A172 (cell line): ENCODE measurements at regions not wholly inside any gene's neighbourhood (a gene's known extent, or its start where the extent isn't known, plus 50 kb on each side); places are given as distances from the start of the nearest gene placed in this dataset.
A peak's percentile ranks its signal among the peaks of the same experiment; 100 is the strongest.
"Not testable (repeated sequence)": the region's sequence is repeated elsewhere in the genome, so short reads cannot be mapped to it uniquely, and the experiment has no call there.

Experiments
- DNase-seq: peaks from one replicate; pipeline ENCODE4 v3.0.0-alpha.2; 2015; ENCODE audit warnings: low spot score

DNA sequence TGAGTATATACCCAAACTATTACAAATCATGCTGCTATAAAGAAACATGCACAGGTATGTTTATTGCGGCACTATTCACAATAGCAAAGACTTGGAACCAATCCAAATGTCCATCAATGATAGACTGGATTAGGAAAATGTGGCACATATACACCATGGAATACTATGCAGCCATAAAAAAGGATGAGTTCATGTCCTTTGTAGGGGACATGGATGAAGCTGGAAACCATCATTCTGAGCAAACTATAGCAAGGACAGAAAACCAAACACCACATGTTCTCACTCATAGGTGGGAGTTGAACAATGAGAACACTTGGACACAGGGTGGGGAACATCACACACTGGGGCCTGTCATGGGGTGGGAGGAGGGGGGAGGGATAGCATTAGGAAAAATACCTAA lies 672.7 kb upstream of the CTNND2 start:
- DNase-seq, result not testable (repeated sequence)

DNA sequence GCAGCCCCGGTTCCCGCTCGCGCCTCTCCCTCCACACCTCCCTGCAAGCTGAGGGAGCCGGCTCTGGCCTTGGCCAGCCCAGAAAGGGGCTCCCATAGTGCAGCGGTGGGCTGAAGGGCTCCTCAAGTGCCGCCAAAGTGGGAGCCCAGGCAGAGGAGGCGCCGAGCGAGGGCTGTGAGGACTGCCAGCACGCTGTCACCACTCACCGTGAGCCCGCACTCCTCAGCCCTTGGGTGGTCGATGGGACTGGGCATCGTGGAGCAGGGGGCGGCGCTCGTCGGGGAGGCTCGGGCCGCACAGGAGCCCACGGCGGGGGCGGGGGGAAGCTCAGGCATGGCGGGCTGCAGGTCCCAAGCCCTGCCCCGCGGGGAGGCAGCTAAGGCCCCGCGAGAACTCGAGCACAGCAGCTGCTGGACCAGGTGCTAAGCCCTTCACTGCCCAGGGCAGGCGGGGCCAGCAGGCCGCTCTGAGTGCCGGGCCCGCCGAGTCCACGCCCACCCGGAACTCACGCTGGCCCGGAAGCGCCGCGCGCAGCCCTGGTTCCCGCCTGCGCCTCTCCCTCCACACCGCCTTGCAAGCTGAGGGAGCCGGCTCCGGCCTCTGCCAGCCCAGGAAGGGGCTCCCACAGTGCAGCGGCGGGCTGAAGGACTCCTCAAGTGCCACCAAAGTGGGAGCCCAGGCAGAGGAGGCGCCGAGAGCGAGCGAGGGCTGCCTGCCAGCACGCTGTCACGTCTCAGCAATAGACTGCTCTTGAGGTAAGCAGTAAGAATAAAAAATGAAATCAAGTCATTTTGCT lies 670.2 kb upstream of the CTNND2 start:
- DNase-seq, result peak; percentile 11

DNA sequence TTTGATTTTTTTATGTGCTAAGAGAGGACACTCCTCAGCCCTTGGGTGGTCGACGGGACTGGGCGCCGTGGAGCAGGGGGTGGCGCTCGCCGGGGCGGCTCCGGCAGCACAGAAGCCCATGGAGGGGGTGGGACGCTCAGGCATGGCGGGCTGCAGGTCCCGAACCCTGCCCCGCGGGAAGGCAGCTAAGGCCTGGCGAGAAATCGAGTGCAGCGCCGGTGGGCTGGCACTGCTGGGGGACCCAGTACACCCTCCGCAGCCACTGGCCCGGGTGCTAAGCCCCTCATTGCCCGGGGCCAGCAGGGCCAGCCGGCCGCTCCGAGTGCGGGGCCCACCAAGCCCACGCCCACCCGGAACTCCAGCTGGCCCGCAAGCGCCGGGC lies 669.7 kb upstream of the CTNND2 start:
- DNase-seq, result not testable (repeated sequence)

DNA sequence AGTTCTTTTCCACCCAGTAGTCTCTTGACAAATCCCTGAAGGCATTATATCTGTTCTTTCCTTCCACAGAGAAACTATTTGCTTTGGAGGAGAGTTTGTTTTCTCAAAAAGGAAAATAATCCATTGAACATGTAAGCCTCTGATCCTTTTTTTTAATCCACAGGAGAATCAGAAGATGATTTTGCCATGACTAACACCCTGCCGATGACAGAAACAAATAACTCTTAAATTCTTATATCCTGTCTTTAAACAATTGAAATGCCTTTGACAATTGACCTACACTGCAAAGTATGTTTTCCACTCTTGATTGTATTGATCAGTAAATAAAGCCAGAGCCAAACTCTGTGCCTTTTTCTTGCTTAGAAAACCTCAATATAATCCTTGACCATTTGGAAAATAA lies 666.4 kb upstream of the CTNND2 start:
- no peak for DNase-seq

DNA sequence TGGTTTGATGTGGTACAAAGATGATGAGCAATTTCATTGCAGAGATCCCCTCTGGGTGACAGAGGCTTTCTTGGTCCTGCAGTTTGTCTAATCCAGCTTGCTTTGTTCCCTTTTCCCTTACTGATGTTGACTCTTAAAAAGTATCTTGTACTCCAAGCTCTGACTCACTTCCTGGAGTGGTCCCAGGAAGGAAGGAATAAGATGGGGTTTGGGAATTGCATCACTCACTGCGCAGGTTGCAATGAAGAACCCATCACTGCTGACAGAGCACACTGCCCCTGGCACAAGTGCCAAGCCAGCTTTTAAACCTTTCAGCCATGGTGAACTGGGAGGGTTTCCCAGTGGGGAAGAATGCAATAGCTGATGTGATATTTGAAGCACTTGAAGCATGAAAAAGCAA lies 662.2 kb upstream of the CTNND2 start:
- DNase-seq, result peak; percentile 43

DNA sequence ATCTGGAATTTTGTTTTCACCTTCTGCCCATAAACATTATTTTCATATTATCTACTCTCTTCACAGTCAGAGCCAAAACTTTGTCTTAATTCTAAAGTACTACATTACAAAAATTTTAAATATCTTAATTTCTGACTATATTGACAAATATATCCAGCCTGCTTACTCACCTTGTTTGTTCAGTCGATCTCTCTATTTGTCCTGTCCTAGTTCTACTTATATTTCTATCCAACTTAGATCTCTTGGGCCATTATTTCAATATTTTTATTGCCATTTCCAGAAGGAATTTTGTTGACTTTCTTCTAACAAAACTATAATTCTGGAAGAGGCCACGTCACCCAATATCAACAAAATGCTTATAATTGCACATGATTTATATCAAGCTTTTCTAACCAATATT lies 652.8 kb upstream of the CTNND2 start:
- DNase-seq, result no peak

DNA sequence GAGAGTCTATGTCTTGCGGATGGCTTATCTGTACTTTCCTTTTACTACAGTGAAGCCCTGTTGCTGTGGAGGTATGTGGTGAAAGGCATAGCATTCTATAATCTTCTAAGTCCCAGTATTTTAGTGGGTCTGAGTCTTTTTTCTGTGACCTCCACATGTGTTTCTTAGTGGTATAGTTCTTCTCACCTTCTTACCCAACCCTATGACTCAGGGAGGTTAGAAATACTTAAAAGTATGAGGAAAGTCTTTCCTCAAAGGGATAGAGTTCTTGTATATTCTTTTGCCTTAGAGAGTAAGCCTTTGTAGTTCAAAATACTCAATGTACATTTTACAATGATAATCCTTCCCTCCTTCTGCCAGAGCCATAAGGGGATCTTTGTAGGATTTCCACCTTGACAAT lies 621.9 kb upstream of the CTNND2 start:
- DNase-seq, result no peak

DNA sequence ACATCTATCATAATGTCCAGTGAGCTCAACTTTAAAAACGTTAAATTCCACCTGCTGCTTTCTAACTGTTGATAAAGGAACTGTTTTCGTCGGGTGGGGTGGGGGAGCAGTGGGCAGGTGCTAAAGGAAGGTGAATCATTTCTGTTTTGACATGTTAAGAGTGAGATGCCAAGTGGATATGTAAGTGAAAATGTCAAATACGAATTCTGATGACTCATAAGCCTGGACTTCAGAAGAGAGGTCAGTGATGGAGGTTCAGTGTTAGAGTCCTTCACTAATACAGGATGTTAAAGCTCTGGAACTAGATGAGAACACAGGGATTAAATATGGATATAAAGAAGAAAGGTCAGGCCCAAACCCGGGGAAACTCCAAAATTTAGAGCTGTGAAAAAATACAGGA lies 617.9 kb upstream of the CTNND2 start:
- DNase-seq, result peak; percentile 44

DNA sequence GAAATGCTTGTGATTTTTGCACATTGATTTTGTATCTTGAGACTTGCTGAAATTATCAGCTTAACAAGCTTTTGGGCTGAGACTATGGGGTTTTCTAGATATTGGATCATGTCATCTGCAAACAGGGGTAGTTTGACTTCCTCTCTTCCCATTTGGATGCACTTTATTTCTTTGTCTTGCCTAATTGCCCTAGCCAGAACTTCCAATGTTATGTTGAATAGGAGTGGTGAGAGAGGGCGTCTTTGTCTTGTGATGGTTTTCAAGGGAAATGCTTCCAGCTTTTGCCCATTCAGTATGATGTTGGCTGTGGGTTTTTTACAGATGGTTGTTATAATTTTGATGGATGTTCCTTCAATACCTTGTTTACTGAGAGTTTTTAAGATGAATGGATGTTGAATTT lies 600.7 kb upstream of the CTNND2 start:
- DNase-seq, result not testable (repeated sequence)

DNA sequence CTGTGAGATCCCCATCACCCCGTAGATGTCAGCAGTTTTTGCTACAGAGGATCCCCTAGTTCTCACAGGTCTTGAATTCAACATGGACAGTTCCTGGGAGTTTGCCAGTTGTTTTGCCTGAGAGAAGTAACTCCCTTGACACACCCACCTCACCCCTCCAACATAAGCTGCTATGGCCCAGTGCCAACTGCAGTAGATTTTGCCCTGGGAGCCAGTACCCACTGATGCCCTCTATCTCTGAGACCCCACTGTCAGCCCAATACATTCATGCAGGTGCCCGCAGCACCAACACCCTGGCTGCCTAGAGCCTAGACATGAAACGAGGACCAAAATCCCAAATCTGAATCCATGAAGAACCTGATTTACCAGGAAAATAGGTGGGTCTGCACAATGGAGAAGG lies 583.9 kb upstream of the CTNND2 start:
- DNase-seq, result no peak

DNA sequence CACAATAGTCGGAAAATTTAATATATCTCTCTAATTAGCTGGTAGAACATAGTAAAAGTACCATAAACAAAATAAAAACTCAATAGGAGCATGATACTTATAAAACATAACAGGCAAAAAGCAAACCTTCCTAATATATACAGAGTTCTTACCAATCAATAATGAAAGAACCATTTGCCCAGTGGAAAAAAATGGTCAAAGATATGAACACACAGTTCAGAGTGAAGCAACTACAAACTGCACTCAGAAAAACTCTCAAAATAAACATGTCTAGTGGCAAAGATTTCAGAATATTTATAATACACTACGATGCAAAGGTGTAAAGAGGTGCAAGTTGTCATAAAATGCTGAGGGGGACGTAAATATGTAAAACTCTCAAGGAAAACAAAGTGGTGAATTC lies 576.2 kb upstream of the CTNND2 start:
- no peak for DNase-seq

DNA sequence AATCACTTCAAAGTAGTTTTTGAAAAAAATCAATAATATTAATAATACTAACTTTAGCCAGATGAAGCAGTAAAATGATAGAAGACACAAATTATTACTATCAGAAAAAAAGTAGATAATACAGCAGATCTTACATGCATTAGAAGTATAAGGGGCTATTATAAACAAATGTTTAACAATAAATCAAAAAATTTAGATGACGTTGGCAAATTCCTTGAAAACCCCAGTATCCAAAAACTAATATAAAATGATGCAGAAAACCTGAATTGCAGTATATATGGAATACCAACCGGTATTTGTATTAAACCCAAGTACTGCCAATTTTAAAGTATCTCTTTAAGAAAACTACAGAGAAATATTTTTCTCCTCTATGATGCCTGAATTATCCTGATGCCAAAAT lies 573.3 kb upstream of the CTNND2 start:
- DNase-seq, result no peak

DNA sequence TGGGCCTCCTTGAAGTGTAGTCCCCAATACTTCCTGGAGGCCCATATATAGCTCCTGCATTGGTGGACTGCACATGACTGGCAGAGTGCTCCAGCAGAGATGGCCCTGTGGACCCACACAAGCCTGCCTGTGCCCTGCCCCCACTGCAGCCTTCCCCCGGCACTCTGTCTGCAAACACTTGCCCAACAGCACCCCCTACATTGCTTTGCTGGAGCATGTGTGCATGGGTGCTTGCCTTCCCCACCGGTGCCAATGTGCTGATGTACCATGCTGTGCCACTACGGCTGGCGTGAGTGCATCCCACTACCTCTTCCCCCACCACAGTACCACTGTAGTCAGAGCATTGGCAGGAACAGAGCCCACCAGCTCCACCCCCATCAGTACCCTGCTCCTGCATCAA lies 563.6 kb upstream of the CTNND2 start:
- no peak for DNase-seq

DNA sequence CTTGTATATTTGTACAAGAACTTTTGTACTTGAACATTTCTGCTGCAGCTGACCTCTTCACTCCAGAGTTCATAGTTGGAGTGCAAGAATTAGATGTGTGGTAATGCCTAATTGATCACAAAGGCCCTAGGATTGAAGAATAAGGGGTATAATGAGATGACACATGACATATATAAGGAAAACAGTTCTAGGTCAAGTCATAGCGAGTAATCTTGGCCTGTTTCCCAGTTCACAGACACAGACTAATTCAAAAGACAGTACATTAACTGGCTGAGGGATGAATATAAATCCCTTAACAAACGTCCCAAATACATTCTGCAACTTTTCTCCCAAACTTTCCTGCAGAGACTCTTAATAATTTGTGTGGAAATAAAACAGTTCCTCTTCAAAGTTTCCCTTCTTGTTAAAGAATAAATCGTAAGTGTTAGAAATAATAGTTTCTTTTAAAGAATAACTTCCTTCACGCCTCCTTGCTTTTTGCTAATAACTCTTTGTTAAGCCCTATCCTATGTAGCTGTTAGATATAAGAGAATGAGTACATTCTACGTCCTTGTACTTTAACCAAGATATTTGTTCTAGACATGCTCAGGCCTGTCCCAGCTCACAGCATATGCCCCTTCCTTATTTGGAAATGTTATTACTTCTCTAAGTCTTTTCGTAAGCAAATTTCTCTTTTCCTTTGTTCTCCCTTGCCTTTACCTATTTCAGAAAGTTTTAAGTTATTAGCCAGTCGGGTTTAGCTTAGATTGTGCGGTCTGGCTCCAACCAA lies 556.4 kb upstream of the CTNND2 start:
- no peak for DNase-seq

DNA sequence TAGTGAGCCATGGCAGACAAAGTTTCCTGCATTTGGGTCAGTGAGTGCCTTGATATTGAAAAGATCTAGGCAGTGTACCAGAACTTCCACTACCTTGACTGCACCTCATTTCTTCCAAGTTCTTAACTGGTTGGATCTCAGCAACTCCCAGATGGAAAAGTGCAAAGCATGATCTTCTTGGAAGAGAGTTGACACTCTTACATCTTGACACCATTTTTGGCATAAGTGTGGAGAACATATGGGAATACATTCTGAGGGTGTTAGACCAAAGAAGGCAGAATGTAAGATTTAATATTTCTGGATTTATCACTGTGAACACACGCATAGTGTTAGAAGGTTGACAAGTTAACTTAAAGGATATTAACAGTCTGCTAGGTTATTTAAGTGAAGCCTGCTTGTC lies 555.1 kb upstream of the CTNND2 start:
- DNase-seq, result no peak

DNA sequence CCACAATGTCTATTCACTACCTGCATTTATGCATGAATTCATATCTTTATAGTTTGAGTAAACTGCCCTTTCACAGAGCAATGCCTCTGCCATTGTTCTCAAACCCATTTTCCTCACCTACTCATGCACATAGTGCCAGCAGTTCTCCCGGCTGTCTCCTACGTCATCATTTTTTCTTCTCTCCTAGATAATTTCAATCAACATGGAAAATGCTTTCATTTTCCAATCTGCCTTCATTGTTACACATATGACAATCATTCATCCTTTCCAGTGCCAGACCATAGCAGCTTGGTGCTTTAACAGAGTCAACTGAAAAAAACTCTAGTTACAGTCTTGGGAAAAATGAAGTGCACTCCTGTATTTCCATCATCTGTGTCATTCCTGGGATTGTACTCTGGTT lies 514.8 kb upstream of the CTNND2 start:
- DNase-seq, result no peak

DNA sequence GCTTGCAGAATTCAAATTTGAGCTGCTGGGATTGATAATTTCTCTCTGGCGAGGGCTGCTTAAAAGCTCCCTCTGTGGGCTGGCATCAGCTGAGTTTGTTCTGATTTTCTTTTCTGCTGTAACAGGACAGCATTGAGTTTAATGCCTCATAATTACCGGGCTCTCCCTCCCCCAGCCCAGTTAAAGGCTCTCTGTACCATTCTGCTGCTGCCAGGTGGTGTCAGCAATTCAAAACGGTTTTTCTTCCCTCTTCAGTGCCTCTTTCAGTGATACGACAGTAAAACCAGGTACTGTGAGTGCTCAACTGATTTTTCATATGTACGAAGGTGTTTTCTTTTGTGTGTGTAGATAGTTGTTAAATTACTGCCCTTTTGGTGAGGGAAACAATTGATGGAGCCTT lies 509.3 kb upstream of the CTNND2 start:
- DNase-seq, result no peak

DNA sequence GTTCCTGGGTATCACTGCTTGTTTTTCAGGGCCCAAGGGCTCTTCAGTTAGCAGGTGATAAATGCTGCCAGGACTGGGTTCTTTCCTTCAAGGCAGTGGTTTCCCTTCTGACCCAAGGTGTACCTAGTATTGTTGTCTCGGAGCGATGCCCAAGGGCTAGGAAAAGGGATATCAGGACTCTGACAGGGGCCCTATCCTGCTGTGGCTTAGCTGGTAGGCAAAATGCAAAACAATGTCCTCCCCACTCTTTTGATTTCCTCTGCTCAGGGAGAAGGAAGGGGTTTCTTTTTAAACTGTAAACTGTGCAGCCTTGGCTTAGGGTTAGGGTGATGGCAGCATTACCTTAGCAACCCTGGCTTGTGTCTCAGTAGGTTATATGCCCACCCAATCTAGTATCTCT lies 508.8 kb upstream of the CTNND2 start:
- no peak for DNase-seq

DNA sequence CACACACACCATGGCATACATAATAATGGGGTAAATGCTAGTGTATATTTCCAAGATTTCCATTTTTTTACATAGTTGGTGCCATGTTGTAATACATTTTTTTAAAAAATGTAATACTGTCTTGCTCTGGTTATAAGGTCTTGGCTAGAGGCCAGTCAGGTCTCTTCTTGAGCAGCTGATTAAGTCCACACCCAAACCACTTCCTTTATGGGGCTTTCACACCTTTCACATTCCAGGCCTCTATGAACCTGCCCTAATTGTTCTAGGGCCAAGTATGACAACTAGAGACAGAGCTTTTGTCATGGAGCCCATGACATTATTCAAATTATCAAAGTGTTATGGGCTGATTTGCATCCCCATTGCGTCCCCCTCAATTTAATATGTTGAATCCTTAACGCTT lies 495.6 kb upstream of the CTNND2 start:
- no peak for DNase-seq

DNA sequence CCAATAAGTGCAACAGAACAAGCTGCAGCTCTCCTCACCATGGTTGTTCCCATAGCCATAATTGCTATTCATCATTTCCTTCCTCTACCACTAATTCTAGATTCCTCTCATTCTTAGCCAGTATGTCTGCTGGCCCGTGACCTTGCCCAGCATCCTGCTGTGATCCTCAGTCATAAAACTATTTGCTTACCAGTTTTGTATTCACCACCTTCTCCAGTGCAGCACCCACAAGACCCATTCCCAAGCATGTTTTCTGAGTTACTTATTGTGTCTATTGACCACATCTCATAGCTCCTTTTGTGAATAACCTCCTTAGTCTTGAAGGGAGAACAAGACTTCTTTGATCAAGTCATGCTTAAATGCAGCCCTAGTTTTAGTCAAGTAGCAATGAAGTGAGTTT lies 488.0 kb upstream of the CTNND2 start:
- peak; percentile 63 for DNase-seq

DNA sequence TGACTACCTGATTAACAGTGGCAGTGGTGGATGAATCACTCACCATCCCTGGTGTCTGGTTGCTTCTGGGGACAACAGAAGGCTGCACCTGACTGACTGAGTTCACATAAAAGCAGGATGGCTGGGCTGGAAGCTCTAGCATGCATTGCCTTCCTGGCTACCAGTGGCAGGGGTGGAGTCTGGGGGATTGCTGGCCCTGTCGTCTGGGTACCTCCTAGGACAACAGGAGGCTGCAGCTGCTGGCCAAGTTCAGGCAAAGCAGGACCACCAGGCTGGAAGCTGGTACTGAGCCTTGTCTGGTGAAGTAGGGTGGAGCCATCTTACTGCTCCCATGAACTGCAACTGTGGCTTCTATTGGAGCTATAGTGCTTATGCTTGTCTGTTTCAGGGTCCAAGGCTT lies 480.8 kb upstream of the CTNND2 start:
- no peak for DNase-seq

DNA sequence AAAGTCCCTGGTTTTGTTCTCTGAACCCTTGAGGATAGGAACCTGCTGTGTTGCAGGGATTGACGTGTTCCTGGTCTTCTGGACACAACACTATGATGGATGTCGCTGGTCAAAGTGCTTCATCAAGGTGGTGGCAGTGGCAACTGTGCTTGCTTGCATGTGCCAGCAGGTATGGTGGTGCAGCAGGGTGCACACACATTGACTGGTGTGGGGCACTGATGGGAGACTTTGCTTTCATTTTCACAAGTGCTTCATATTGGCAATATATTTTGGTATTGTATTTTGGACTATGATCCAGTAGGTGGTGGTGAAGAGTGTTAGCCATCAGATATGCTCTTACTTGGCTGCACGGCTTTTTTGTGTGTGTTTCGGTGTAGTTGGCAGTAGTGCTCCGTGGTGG lies 479.8 kb upstream of the CTNND2 start:
- DNase-seq, result no peak

DNA sequence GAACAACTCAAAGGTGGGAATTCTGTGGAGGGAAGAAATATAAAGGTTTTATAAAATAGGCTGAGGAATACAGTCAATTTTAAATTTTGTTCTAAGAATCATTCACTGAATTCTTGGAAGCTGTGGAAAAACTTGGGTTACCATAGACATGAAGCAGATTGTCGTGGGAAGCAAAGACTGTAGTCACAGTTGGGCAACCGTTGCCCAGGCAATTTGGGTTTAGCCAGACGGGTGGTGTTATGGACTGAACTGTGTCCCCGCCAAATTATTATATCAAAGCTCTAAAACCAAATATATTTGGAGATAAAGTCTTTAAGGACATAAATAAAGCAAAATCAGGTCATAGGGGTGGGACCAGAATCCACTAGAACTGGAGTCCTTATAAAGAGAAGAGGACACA lies 463.7 kb upstream of the CTNND2 start:
- no peak for DNase-seq

DNA sequence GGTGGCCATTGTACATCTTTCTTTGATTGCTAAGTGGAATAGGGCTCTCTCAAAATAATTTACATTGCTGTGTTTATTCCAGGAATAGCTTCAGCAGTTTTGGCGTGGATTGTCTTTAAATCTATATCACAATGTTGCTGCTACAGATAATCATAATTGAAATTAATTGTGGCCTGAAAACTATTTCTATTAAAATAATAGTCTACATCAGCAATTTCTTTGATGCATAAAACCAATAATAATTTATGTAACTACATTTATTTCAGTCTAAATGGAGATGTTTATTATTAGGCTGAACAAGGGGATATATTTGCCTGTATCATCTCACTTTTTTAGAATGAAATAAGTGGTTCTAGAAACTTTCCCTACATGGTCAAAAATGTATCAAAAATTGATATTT lies 456.0 kb upstream of the CTNND2 start:
- DNase-seq, result no peak
